ENCODE measurements at regions not wholly inside any gene's neighbourhood (a gene's known extent, or its start where the extent isn't known, plus 50 kb on each side); places are given as distances from the start of the nearest gene placed in this dataset.

GRCh38 chr18:56240405-56240804, 398.0 kb downstream of the TXNL1 start:
- Mint-ChIP-seq H3K4me1 (no peaks in the 10 kb centered on the region), H3K27ac (no peak overlapping the region), H3K27me3 (peaks cover 5% of the 10 kb centered on the region), H3K9me3 (no peaks in the 10 kb centered on the region), H3K4me3 (no peak overlapping the region), H3K36me3 (no peaks in the 10 kb centered on the region)

- H3K27ac Mint-ChIP-seq: no peak overlapping the region
- H3K4me1 Mint-ChIP-seq: no peaks in the 10 kb centered on the region
- H3K27me3 Mint-ChIP-seq: peaks cover 5% of the 10 kb centered on the region
- H3K9me3 Mint-ChIP-seq: no peaks in the 10 kb centered on the region
- H3K4me3 Mint-ChIP-seq: no peak overlapping the region
- no peaks in the 10 kb centered on the region for H3K36me3 Mint-ChIP-seq
Observed at GRCh38 chr18:56238576-56238975, 399.8 kb downstream of the TXNL1 start.

GRCh38 chr18:56235481-56236013, 402.8 kb downstream of the TXNL1 start:
- H3K27me3 Mint-ChIP-seq: peaks cover 5% of the 10 kb centered on the region
- no peak overlapping the region for H3K4me3 Mint-ChIP-seq
- no peaks in the 10 kb centered on the region for H3K4me1 Mint-ChIP-seq
- no peaks in the 10 kb centered on the region for H3K36me3 Mint-ChIP-seq
- peaks cover 5% of the 10 kb centered on the region for H3K9me3 Mint-ChIP-seq
- H3K27ac Mint-ChIP-seq: no peak overlapping the region

- Mint-ChIP-seq H3K36me3 (no peaks in the 10 kb centered on the region), H3K27me3 (peaks cover 5% of the 10 kb centered on the region), H3K4me1 (no peaks in the 10 kb centered on the region), H3K27ac (no peak overlapping the region), H3K9me3 (peaks cover 7% of the 10 kb centered on the region), H3K4me3 (no peak overlapping the region)
Observed at GRCh38 chr18:56235071-56235470, 403.3 kb downstream of the TXNL1 start.

GRCh38 chr18:56233595-56233994, 404.8 kb downstream of the TXNL1 start:
- peaks cover 5% of the 10 kb centered on the region for H3K27me3 Mint-ChIP-seq
- no peaks in the 10 kb centered on the region for H3K4me1 Mint-ChIP-seq
- H3K4me3 Mint-ChIP-seq: no peak overlapping the region
- H3K9me3 Mint-ChIP-seq: peaks cover 11% of the 10 kb centered on the region
- H3K36me3 Mint-ChIP-seq: no peaks in the 10 kb centered on the region
- no peak overlapping the region for H3K27ac Mint-ChIP-seq

GRCh38 chr18:56226025-56226424, 412.4 kb downstream of the TXNL1 start:
- Mint-ChIP-seq H3K4me1 (no peaks in the 10 kb centered on the region), H3K27me3 (no peaks in the 10 kb centered on the region), H3K36me3 (no peaks in the 10 kb centered on the region), H3K9me3 (peaks cover 7% of the 10 kb centered on the region), H3K27ac (no peak overlapping the region), H3K4me3 (no peak overlapping the region)

- Mint-ChIP-seq H3K27me3 (no peaks in the 10 kb centered on the region), H3K27ac (no peak overlapping the region), H3K36me3 (no peaks in the 10 kb centered on the region), H3K4me3 (no peak overlapping the region), H3K9me3 (peaks cover 3% of the 10 kb centered on the region), H3K4me1 (no peaks in the 10 kb centered on the region)
Observed at GRCh38 chr18:56224669-56225561, 413.5 kb downstream of the TXNL1 start.

GRCh38 chr18:56221195-56222065, 417.0 kb downstream of the TXNL1 start:
- Mint-ChIP-seq H3K4me3 (no peak overlapping the region), H3K27me3 (no peaks in the 10 kb centered on the region), H3K4me1 (no peaks in the 10 kb centered on the region), H3K27ac (no peak overlapping the region), H3K9me3 (no peaks in the 10 kb centered on the region), H3K36me3 (no peaks in the 10 kb centered on the region)

- H3K36me3 Mint-ChIP-seq: no peaks in the 10 kb centered on the region
- H3K4me1 Mint-ChIP-seq: no peaks in the 10 kb centered on the region
- no peaks in the 10 kb centered on the region for H3K27me3 Mint-ChIP-seq
- no peak overlapping the region for H3K27ac Mint-ChIP-seq
- no peaks in the 10 kb centered on the region for H3K9me3 Mint-ChIP-seq
- no peak overlapping the region for H3K4me3 Mint-ChIP-seq
Observed at GRCh38 chr18:56217406-56217805, 421.0 kb downstream of the TXNL1 start.

- no peaks in the 10 kb centered on the region for H3K36me3 Mint-ChIP-seq
- H3K27me3 Mint-ChIP-seq: no peaks in the 10 kb centered on the region
- no peak overlapping the region for H3K4me3 Mint-ChIP-seq
- H3K27ac Mint-ChIP-seq: no peak overlapping the region
- no peaks in the 10 kb centered on the region for H3K4me1 Mint-ChIP-seq
- no peaks in the 10 kb centered on the region for H3K9me3 Mint-ChIP-seq
Observed at GRCh38 chr18:56214706-56215105, 423.7 kb downstream of the TXNL1 start.

GRCh38 chr18:56210520-56210919, 427.9 kb downstream of the TXNL1 start:
- Mint-ChIP-seq H3K4me1 (no peaks in the 10 kb centered on the region), H3K4me3 (no peak overlapping the region), H3K27ac (no peak overlapping the region), H3K36me3 (no peaks in the 10 kb centered on the region), H3K27me3 (no peaks in the 10 kb centered on the region), H3K9me3 (no peaks in the 10 kb centered on the region)

GRCh38 chr18:56207989-56208388, 430.4 kb downstream of the TXNL1 start:
- no peaks in the 10 kb centered on the region for H3K27me3 Mint-ChIP-seq
- H3K9me3 Mint-ChIP-seq: no peaks in the 10 kb centered on the region
- H3K27ac Mint-ChIP-seq: no peak overlapping the region
- no peaks in the 10 kb centered on the region for H3K4me1 Mint-ChIP-seq
- H3K36me3 Mint-ChIP-seq: no peaks in the 10 kb centered on the region
- H3K4me3 Mint-ChIP-seq: no peak overlapping the region

- H3K27ac Mint-ChIP-seq: no peak overlapping the region
- no peaks in the 10 kb centered on the region for H3K27me3 Mint-ChIP-seq
- no peaks in the 10 kb centered on the region for H3K4me1 Mint-ChIP-seq
- H3K9me3 Mint-ChIP-seq: no peaks in the 10 kb centered on the region
- H3K4me3 Mint-ChIP-seq: no peak overlapping the region
- H3K36me3 Mint-ChIP-seq: no peaks in the 10 kb centered on the region
Observed at GRCh38 chr18:56204052-56204451, 434.3 kb downstream of the TXNL1 start.

GRCh38 chr18:56202678-56203077, 435.7 kb downstream of the TXNL1 start:
- no peaks in the 10 kb centered on the region for H3K27me3 Mint-ChIP-seq
- H3K36me3 Mint-ChIP-seq: no peaks in the 10 kb centered on the region
- no peaks in the 10 kb centered on the region for H3K4me1 Mint-ChIP-seq
- no peak overlapping the region for H3K4me3 Mint-ChIP-seq
- no peak overlapping the region for H3K27ac Mint-ChIP-seq
- H3K9me3 Mint-ChIP-seq: no peaks in the 10 kb centered on the region

GRCh38 chr18:56200381-56200911, 437.9 kb downstream of the TXNL1 start:
- no peaks in the 10 kb centered on the region for H3K4me1 Mint-ChIP-seq
- no peaks in the 10 kb centered on the region for H3K9me3 Mint-ChIP-seq
- no peak overlapping the region for H3K4me3 Mint-ChIP-seq
- no peak overlapping the region for H3K27ac Mint-ChIP-seq
- H3K27me3 Mint-ChIP-seq: no peaks in the 10 kb centered on the region
- H3K36me3 Mint-ChIP-seq: no peaks in the 10 kb centered on the region

Data from activated naive CD4-positive, alpha-beta T cell treated with anti-CD3 and anti-CD28 coated beads, Interleukin-2, amount 50 U/mL, for 24 hours (primary cell).